ENCODE measurements at regions not wholly inside any gene's neighbourhood (a gene's known extent, or its start where the extent isn't known, plus 50 kb on each side); places are given as distances from the start of the nearest gene placed in this dataset.
"Not testable (repeated sequence)": the region's sequence is repeated elsewhere in the genome, so short reads cannot be mapped to it uniquely, and the experiment has no call there.

- Mint-ChIP-seq H3K9me3 (no peaks in the 10 kb centered on the region), H3K27me3 (ENCODE audit: low read depth) (peaks cover 9% of the 10 kb centered on the region), H3K4me3 (no peak overlapping the region), H3K36me3 (ENCODE audit: low read depth) (no peaks in the 10 kb centered on the region), H3K4me1 (ENCODE audit: low read depth) (peaks cover 7% of the 10 kb centered on the region), H3K27ac (no peak overlapping the region)
- CTCF ChIA-PET, result no interaction called here
- intact Hi-C loops (cut with micrococcal nuclease), result no loop called here
- DNase-seq, result no peak
These were observed 141.6 kb downstream of the GPR85 start for GRCh38 chr7:112945046-112945445.

DNA sequence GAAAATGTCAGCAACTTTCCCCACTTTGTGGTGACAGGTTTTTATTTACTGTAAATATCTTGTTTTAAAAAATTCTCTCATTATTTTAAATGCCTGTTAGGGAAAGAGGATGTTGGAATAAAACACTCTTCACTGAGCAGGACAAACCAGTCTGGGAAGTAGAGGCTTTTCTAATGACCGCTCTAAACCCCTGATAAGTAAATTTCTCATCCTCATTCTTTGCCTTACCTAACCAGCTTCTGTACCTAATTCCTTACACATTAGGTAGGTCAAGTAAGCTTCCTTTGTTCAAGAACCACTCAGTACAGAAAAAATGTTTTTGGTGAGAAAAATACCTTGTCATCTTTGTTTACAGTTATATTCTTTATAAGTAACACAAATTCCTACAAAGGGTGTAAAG, 143.6 kb downstream of the GPR85 start:
- Mint-ChIP-seq H3K9me3 (no peaks in the 10 kb centered on the region), H3K4me1 (ENCODE audit: low read depth) (peaks cover 17% of the 10 kb centered on the region), H3K27me3 (ENCODE audit: low read depth) (no peaks in the 10 kb centered on the region), H3K4me3 (no peak overlapping the region), H3K36me3 (ENCODE audit: low read depth) (no peaks in the 10 kb centered on the region), H3K27ac (no peak overlapping the region)
- CTCF ChIA-PET, result no interaction called here
- no peak for DNase-seq
- intact Hi-C loops (cut with micrococcal nuclease), result no loop called here

GRCh38 chr7:112942125-112942524, 144.5 kb downstream of the GPR85 start:
- peaks cover 23% of the 10 kb centered on the region for H3K4me1 Mint-ChIP-seq (ENCODE audit: low read depth)
- H3K9me3 Mint-ChIP-seq; H3K27me3 Mint-ChIP-seq (ENCODE audit: low read depth); H3K36me3 Mint-ChIP-seq (ENCODE audit: low read depth); H3K27ac Mint-ChIP-seq; DNase-seq; intact Hi-C loops (cut with micrococcal nuclease); CTCF ChIA-PET; H3K4me3 Mint-ChIP-seq: not testable (repeated sequence)

DNA sequence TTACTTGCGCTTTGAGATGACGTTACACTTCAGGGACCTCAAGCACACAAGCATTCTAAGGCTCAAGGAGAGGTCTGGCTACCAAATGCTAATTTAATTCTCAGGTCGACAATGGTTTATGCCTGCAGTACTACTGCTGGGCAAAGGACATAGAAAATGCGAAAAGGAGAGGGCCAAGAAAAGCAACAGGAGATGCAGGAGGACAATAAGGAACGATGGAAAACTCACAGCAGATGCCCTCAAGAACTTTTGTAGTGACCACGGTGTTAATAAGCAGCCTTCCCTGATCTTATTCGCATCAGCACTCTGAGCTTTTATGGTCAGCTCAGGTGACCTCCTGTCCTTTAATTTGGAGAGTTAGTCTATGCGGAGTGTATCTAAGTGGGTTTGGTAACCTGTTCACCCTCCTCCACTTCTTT, 146.3 kb downstream of the GPR85 start:
- peak overlapping the region; percentile 96 for H3K27ac Mint-ChIP-seq
- no peaks in the 10 kb centered on the region for H3K27me3 Mint-ChIP-seq (ENCODE audit: low read depth)
- H3K36me3 Mint-ChIP-seq (ENCODE audit: low read depth), result peaks cover 1% of the 10 kb centered on the region
- peaks cover 33% of the 10 kb centered on the region for H3K4me1 Mint-ChIP-seq (ENCODE audit: low read depth)
- no peak for DNase-seq
- intact Hi-C loops (cut with micrococcal nuclease), result loop anchor here (1.0 kb wide), 3 partner anchors 150 to 734 kb away; partner anchors contain the start of genes DOCK4, SMIM30, TMEM168 and ZNF277
- CTCF ChIA-PET, result interaction anchor here (0.9 kb wide), 1 partner anchor 10 kb away, joined by 3 read pairs; no protein-coding TSS in a partner anchor
- H3K9me3 Mint-ChIP-seq, result no peaks in the 10 kb centered on the region
- H3K4me3 Mint-ChIP-seq, result peak overlapping the region; percentile 94

GRCh38 chr7:112939574-112940313, 146.9 kb downstream of the GPR85 start:
- no peaks in the 10 kb centered on the region for H3K27me3 Mint-ChIP-seq (ENCODE audit: low read depth)
- H3K9me3 Mint-ChIP-seq, result no peaks in the 10 kb centered on the region
- peaks cover 38% of the 10 kb centered on the region for H3K4me1 Mint-ChIP-seq (ENCODE audit: low read depth)
- intact Hi-C loops (cut with micrococcal nuclease), result loop anchor here (1.0 to 5.0 kb wide), 9 partner anchors 8 to 1983 kb away; partner anchors contain the start of genes DOCK4, IFRD1, MDFIC and SMIM30
- peak overlapping the region; percentile 94 for H3K4me3 Mint-ChIP-seq
- H3K27ac Mint-ChIP-seq, result peak overlapping the region; percentile 96
- peak; percentile 99 for DNase-seq
- peaks cover 4% of the 10 kb centered on the region for H3K36me3 Mint-ChIP-seq (ENCODE audit: low read depth)
- CTCF ChIA-PET, result no interaction called here

GRCh38 chr7:112938863-112939573, 147.6 kb downstream of the GPR85 start:
- Mint-ChIP-seq H3K4me3 (peak overlapping the region; percentile 94), H3K36me3 (ENCODE audit: low read depth) (peaks cover 4% of the 10 kb centered on the region), H3K27me3 (ENCODE audit: low read depth) (no peaks in the 10 kb centered on the region), H3K4me1 (ENCODE audit: low read depth) (peaks cover 40% of the 10 kb centered on the region), H3K9me3 (no peaks in the 10 kb centered on the region), H3K27ac (peak overlapping the region; percentile 50)
- intact Hi-C loops (cut with micrococcal nuclease), result loop anchor here (1.0 to 5.0 kb wide), 6 partner anchors 8 to 1983 kb away; partner anchors contain the start of genes IFRD1 and MDFIC
- CTCF ChIA-PET, result interaction anchor here (1.0 kb wide), 1 partner anchor 38 kb away, joined by 3 read pairs; no protein-coding TSS in a partner anchor
- peak; percentile 43 for DNase-seq

DNA sequence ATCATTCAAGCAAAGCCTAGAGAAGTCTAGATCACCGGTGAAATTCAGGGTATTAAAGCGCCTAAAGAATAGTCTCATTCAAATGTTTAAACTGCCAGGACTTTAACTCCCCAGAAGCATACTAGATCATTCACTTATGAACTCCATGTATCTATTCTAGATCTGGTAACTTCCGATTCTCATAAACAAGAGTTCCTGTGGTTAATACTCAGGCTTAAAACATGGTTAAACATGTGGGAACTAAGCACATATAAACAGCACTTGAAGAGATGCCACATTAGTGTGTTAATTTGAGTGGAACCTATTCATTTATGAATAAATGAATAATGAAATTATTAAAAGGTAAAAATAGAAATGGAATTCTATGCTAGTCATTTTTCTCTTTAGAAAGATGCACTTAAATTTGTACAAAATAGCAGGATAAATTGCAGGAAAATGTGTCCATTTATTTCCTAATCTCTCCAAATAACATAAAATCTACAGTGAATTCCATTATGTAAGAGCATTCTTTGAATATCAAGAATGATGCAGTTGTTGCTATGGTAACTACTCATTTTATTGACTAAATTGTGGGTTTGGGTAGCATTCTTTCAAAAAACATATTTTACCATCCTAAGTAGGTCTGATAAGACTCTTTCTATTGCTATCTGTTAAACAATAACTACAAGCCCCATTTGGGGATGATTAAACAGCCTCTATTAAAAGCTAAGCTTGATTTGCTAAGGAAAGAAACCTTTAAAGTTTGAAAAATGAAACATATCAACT, 147.6 kb upstream of the TMEM168 start:
- H3K4me1 Mint-ChIP-seq (ENCODE audit: low read depth), result peaks cover 42% of the 10 kb centered on the region
- intact Hi-C loops (cut with micrococcal nuclease), result loop anchor here (2.0 to 5.0 kb wide), 3 partner anchors 381 to 1984 kb away; partner anchors contain the start of gene MDFIC
- H3K9me3 Mint-ChIP-seq, result no peaks in the 10 kb centered on the region
- peaks cover 4% of the 10 kb centered on the region for H3K36me3 Mint-ChIP-seq (ENCODE audit: low read depth)
- no peaks in the 10 kb centered on the region for H3K27me3 Mint-ChIP-seq (ENCODE audit: low read depth)
- CTCF ChIA-PET, result interaction anchor here (0.6 to 1.0 kb wide), 3 partner anchors 36 to 168 kb away, joined by 3 to 5 read pairs (median 4); no protein-coding TSS in a partner anchor
- no peak overlapping the region for H3K27ac Mint-ChIP-seq
- H3K4me3 Mint-ChIP-seq, result peak overlapping the region; percentile 94
- no peak for DNase-seq

GRCh38 chr7:112933598-112933997, 143.4 kb upstream of the TMEM168 start:
- CTCF ChIA-PET, result no interaction called here
- intact Hi-C loops (cut with micrococcal nuclease), result no loop called here
- no peaks in the 10 kb centered on the region for H3K27me3 Mint-ChIP-seq (ENCODE audit: low read depth)
- no peaks in the 10 kb centered on the region for H3K9me3 Mint-ChIP-seq
- peaks cover 52% of the 10 kb centered on the region for H3K4me1 Mint-ChIP-seq (ENCODE audit: low read depth)
- DNase-seq, result no peak
- no peak overlapping the region for H3K4me3 Mint-ChIP-seq
- no peak overlapping the region for H3K27ac Mint-ChIP-seq
- peaks cover 4% of the 10 kb centered on the region for H3K36me3 Mint-ChIP-seq (ENCODE audit: low read depth)

- no peak overlapping the region for H3K27ac Mint-ChIP-seq
- intact Hi-C loops (cut with micrococcal nuclease), result loop anchor here (1.0 kb wide), 1 partner anchor 9 kb away; a partner anchor contains a TSS
- H3K4me1 Mint-ChIP-seq (ENCODE audit: low read depth), result peaks cover 35% of the 10 kb centered on the region
- H3K4me3 Mint-ChIP-seq, result no peak overlapping the region
- DNase-seq, result no peak
- H3K36me3 Mint-ChIP-seq (ENCODE audit: low read depth), result peaks cover 6% of the 10 kb centered on the region
- H3K9me3 Mint-ChIP-seq, result no peaks in the 10 kb centered on the region
- no peaks in the 10 kb centered on the region for H3K27me3 Mint-ChIP-seq (ENCODE audit: low read depth)
- CTCF ChIA-PET, result no interaction called here
These were observed 140.6 kb upstream of the TMEM168 start for GRCh38 chr7:112930787-112931186.

DNA sequence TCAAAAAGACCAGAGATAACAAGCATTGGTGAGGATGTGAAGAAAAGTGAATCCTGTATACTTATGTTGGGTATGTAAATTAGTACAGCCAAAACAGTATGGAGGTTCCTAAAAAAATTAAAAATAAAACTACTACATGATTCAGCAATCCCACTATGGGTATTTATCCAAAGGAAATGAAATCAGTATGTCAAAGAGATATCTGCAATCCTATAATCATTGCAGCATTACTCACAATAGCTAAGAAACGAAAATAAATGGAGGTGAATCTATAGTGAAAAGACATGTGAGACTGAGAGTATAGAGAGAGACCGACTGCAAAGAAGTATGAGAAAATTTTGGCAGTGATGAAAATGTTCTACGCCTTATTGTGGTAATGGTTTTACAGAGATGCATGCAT, 139.2 kb upstream of the TMEM168 start:
- intact Hi-C loops (cut with micrococcal nuclease), result no loop called here
- no peak overlapping the region for H3K4me3 Mint-ChIP-seq
- H3K27me3 Mint-ChIP-seq (ENCODE audit: low read depth), result no peaks in the 10 kb centered on the region
- H3K27ac Mint-ChIP-seq, result no peak overlapping the region
- no peaks in the 10 kb centered on the region for H3K9me3 Mint-ChIP-seq
- DNase-seq, result no peak
- CTCF ChIA-PET, result no interaction called here
- H3K36me3 Mint-ChIP-seq (ENCODE audit: low read depth), result peaks cover 1% of the 10 kb centered on the region
- H3K4me1 Mint-ChIP-seq (ENCODE audit: low read depth), result peaks cover 29% of the 10 kb centered on the region

DNA sequence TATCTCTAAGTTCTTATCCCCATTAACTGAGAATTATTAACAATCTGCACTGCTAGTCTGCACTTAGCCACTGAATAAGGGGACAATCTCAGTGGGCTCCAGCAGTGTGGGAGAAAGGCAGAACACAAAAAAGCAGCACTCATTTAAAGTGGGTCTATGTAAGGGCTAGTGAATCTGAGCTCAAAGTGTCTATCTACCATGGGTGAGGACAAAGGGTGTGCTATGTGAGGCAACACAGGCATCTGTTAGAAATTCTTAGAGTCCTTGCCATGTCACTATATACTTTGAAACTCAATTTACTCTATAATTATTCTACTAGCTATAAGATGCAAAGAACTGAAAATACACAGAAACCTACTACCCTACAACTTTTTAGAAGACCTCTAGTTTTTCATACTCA, 135.8 kb upstream of the TMEM168 start:
- H3K4me3 Mint-ChIP-seq, result no peak overlapping the region
- H3K27me3 Mint-ChIP-seq (ENCODE audit: low read depth), result no peaks in the 10 kb centered on the region
- intact Hi-C loops (cut with micrococcal nuclease), result no loop called here
- DNase-seq, result no peak
- no peak overlapping the region for H3K27ac Mint-ChIP-seq
- CTCF ChIA-PET, result no interaction called here
- peaks cover 4% of the 10 kb centered on the region for H3K36me3 Mint-ChIP-seq (ENCODE audit: low read depth)
- H3K4me1 Mint-ChIP-seq (ENCODE audit: low read depth), result peaks cover 18% of the 10 kb centered on the region
- peaks cover 3% of the 10 kb centered on the region for H3K9me3 Mint-ChIP-seq

DNA sequence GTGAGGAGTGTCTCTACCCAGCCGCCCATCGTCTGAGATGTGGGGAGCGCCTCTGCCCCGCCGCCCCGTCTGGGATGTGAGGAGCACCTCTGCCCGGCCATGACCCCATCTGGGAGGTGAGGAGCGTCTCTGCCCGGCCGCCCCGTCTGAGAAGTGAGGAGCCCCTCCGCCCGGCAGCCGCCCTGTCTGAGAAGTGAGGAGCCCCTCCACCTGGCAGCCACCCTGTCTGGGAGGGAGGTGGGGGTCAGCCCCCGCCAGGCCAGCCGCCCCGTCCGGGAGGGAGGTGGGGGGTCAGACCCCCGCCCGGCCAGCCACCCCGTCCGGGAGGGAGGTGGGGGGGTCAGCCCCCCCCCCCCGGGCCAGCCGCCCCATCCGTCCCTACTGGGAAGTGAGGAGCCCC, 132.4 kb upstream of the TMEM168 start:
- H3K4me1 Mint-ChIP-seq (ENCODE audit: low read depth); H3K9me3 Mint-ChIP-seq; H3K27me3 Mint-ChIP-seq (ENCODE audit: low read depth); H3K27ac Mint-ChIP-seq; CTCF ChIA-PET; H3K36me3 Mint-ChIP-seq (ENCODE audit: low read depth); DNase-seq; H3K4me3 Mint-ChIP-seq; intact Hi-C loops (cut with micrococcal nuclease): not testable (repeated sequence)

Measured in activated naive CD4-positive, alpha-beta T cell treated with anti-CD3 and anti-CD28 coated beads for 36 hours (primary cell).